GM23338 (cell line): ENCODE measurements at regions not wholly inside any gene's neighbourhood (a gene's known extent, or its start where the extent isn't known, plus 50 kb on each side); places are given as distances from the start of the nearest gene placed in this dataset.

Source experiments
- CTCF ChIP-seq, 2 experiments: fragments of 200-600 bp in 1 of 2; sonication (generic) in 1 of 2; conservative IDR thresholded peaks; 2 replicates each; pipeline versions ENCODE4 v1.5.1 to v1.6.1; 2016 to 2017; ENCODE audit warnings: antibody characterized with exemption in 2 of 2, low read depth in 2 of 2, mild to moderate bottlenecking in 2 of 2, moderate library complexity in 1 of 2
- EZH2 ChIP-seq: fragments of 200-600 bp; sonication (generic); IDR thresholded peaks from one replicate; pipeline ENCODE4 v1.8.0; 2017; ENCODE audit warnings: antibody characterized with exemption, mild to moderate bottlenecking, low read depth; ENCODE audit not compliant: unreplicated experiment
- NANOG ChIP-seq: IDR thresholded peaks from 2 replicates; pipeline ENCODE4 v1.6.1; 2016; ENCODE audit warnings: antibody characterized with exemption, borderline replicate concordance
- POLR2AphosphoS5 ChIP-seq: IDR thresholded peaks from 2 replicates; pipeline ENCODE4 v1.6.1; 2016; ENCODE audit warnings: antibody characterized with exemption, low read depth
- ZNF114 ChIP-seq: fragments of 250-450 bp; sonication (Bioruptor Pico); IDR thresholded peaks from 2 replicates; pipeline ENCODE4 v1.5.0; 2020; ENCODE audit warnings: mild to moderate bottlenecking, moderate library complexity
- ZNF331 ChIP-seq: fragments of 250-450 bp; sonication (Bioruptor Pico); IDR thresholded peaks from 2 replicates; pipeline ENCODE4 v1.5.0; 2020; ENCODE audit warnings: low read depth, mild to moderate bottlenecking, moderate library complexity
- ZNF462 ChIP-seq: fragments of 250-450 bp; sonication (Bioruptor Pico); IDR thresholded peaks from 2 replicates; pipeline ENCODE4 v1.5.0; 2020; ENCODE audit warnings: mild to moderate bottlenecking, moderate library complexity
- TF ChIP-seq, protein P1 (sequence below): IDR thresholded peaks from 2 replicates; pipeline ENCODE4 v1.6.1; 2016; ENCODE audit warnings: antibody characterized with exemption
- TF ChIP-seq, protein P2 (sequence below): IDR thresholded peaks from one replicate; pipeline ENCODE4 v1.6.1; 2018; ENCODE audit warnings: antibody characterized with exemption; ENCODE audit not compliant: unreplicated experiment

DNA sequence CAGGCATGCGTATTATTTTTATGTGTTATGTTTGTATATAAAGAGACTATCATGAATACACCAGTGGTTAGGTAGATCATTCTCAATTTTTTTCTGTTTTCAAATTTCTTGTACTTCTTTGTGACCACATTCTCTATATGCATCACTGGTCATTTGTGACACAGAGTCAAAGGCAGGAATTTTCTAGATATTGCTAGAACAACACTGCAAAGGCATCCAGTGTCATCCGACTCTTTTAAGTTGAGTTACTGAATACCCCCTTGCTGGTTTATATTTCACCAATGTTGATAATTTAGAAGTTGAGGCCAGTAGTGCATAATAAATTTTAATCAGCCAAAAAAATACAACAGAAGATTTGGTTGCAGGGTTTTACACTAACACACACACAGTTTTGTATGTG is 351.8 kb downstream of the CASP12 start (continued):
- TF ChIP-seq ZNF462 (no peak), NANOG (no peak), ZNF331 (no peak), ZNF114 (CRISPR knock-in tag) (no peak), EZH2 (no peak), CTCF (conservative IDR thresholded peaks at IDR 0.05; ENCODE audit: low read depth in 2 of 2) (no peak), POLR2AphosphoS5 (no peak)
- TF ChIP-seq, protein P1, sequence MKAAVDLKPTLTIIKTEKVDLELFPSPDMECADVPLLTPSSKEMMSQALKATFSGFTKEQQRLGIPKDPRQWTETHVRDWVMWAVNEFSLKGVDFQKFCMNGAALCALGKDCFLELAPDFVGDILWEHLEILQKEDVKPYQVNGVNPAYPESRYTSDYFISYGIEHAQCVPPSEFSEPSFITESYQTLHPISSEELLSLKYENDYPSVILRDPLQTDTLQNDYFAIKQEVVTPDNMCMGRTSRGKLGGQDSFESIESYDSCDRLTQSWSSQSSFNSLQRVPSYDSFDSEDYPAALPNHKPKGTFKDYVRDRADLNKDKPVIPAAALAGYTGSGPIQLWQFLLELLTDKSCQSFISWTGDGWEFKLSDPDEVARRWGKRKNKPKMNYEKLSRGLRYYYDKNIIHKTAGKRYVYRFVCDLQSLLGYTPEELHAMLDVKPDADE: no peak
- TF ChIP-seq, protein P2, sequence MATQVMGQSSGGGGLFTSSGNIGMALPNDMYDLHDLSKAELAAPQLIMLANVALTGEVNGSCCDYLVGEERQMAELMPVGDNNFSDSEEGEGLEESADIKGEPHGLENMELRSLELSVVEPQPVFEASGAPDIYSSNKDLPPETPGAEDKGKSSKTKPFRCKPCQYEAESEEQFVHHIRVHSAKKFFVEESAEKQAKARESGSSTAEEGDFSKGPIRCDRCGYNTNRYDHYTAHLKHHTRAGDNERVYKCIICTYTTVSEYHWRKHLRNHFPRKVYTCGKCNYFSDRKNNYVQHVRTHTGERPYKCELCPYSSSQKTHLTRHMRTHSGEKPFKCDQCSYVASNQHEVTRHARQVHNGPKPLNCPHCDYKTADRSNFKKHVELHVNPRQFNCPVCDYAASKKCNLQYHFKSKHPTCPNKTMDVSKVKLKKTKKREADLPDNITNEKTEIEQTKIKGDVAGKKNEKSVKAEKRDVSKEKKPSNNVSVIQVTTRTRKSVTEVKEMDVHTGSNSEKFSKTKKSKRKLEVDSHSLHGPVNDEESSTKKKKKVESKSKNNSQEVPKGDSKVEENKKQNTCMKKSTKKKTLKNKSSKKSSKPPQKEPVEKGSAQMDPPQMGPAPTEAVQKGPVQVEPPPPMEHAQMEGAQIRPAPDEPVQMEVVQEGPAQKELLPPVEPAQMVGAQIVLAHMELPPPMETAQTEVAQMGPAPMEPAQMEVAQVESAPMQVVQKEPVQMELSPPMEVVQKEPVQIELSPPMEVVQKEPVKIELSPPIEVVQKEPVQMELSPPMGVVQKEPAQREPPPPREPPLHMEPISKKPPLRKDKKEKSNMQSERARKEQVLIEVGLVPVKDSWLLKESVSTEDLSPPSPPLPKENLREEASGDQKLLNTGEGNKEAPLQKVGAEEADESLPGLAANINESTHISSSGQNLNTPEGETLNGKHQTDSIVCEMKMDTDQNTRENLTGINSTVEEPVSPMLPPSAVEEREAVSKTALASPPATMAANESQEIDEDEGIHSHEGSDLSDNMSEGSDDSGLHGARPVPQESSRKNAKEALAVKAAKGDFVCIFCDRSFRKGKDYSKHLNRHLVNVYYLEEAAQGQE: no peak
